Lung (tissue), 11 donors: ENCODE measurements at regions not wholly inside any gene's neighbourhood (a gene's known extent, or its start where the extent isn't known, plus 50 kb on each side); places are given as distances from the start of the nearest gene placed in this dataset.

ENCODE experiments used
- ATAC-seq: fragments of 200-7000 bp; cut with Tn5 transposase; one replicate; pipeline ENCODE4 v1.9.1; 2020; ENCODE audit warnings: moderate number of reproducible peaks; ENCODE audit not compliant: insufficient read depth, low FRiP score
- DNase-seq, 3 donors: peaks; one replicate each; pipeline ENCODE4 v3.0.0-alpha.2; 2013 to 2017
- H3K27ac ChIP-seq, 2 donors: one replicate each; pipeline ENCODE4 v1.5.1; 2013; ENCODE audit warnings: mild to moderate bottlenecking in 2 of 2, moderate library complexity in 2 of 2, control low read depth in 1 of 2, inconsistent platforms in 1 of 2, low read depth in 1 of 2, low read length in 1 of 2
- H3K27me3 ChIP-seq, 3 donors: one replicate each; pipeline ENCODE4 v1.5.1; 2013; ENCODE audit warnings: low read length in 2 of 3; ENCODE audit not compliant: control insufficient read depth in 3 of 3, insufficient read depth in 3 of 3
- H3K36me3 ChIP-seq, 4 donors: one replicate each; pipeline ENCODE4 v1.5.1; 2013; ENCODE audit warnings: low read length in 4 of 4, mild to moderate bottlenecking in 1 of 4, moderate library complexity in 1 of 4; ENCODE audit not compliant: control insufficient read depth in 4 of 4, insufficient read depth in 4 of 4
- H3K4me1 ChIP-seq, 5 donors: one replicate each; pipeline ENCODE4 v1.5.1; 2013; ENCODE audit warnings: low read length in 5 of 5, mild to moderate bottlenecking in 2 of 5, moderate library complexity in 1 of 5; ENCODE audit not compliant: control insufficient read depth in 5 of 5, insufficient read depth in 5 of 5
- H3K4me3 ChIP-seq: one replicate; pipeline ENCODE4 v1.5.1; 2013; ENCODE audit warnings: mild to moderate bottlenecking, control low read depth, moderate library complexity
- H3K9ac ChIP-seq, 2 donors: one replicate each; pipeline ENCODE4 v1.5.1; 2013; ENCODE audit warnings: low read length in 2 of 2, control low read depth in 1 of 2; ENCODE audit not compliant: insufficient read depth in 1 of 2
- H3K9me3 ChIP-seq, 4 donors: one replicate each; pipeline ENCODE4 v1.5.1; 2013; ENCODE audit warnings: low read length in 3 of 4, mild to moderate bottlenecking in 1 of 4, moderate library complexity in 1 of 4; ENCODE audit not compliant: control insufficient read depth in 4 of 4, insufficient read depth in 3 of 4
- CTCF ChIP-seq: IDR thresholded peaks from 2 replicates; pipeline ENCODE4 v1.5.1; 2012; ENCODE audit warnings: mild to moderate bottlenecking; ENCODE audit errors: control extremely low read depth, extremely low read depth
- WGBS, 2 donors: extraction: QIAGEN DNeasy Blood & Tissue Kit; methylation state at CpG; one replicate each; pipeline ENCODE4 v1.1.7; 2013; 5-methylcytosine and 5-hydroxymethylcytosine counted together
- donor health status: control.
- donor health status: control.
- donor health status: Bipolar disorder and iron deficiency.
- donor health status: healthy.
- donor health status: DM: yes; HTN: yes; CAD: no.

GRCh38 chr6:113619077-113619476 is 238.1 kb upstream of the MARCKS start:
- no peaks in the 10 kb centered on the region for H3K9me3 ChIP-seq
- ATAC-seq: no peak
- H3K4me1 ChIP-seq: no peaks in the 10 kb centered on the region
- H3K27ac ChIP-seq: no peak overlapping the region
- no peak for DNase-seq
- TF ChIP-seq CTCF: no peak
- 81 to 89% methylated on average over 4 of the region's 4 CpGs for WGBS, 2 donors
- H3K9ac ChIP-seq: no peak overlapping the region
- no peak overlapping the region for H3K4me3 ChIP-seq
- H3K36me3 ChIP-seq: no peaks in the 10 kb centered on the region
- H3K27me3 ChIP-seq: no peaks in the 10 kb centered on the region

GRCh38 chr6:113620386-113620785 is 236.8 kb upstream of the MARCKS start:
- no peaks in the 10 kb centered on the region for H3K36me3 ChIP-seq
- DNase-seq (no peak), ATAC-seq (no peak)
- H3K27me3 ChIP-seq: no peaks in the 10 kb centered on the region
- no peak overlapping the region for H3K4me3 ChIP-seq
- no peak overlapping the region for H3K9ac ChIP-seq
- no peaks in the 10 kb centered on the region for H3K4me1 ChIP-seq
- H3K27ac ChIP-seq: no peak overlapping the region
- WGBS, 2 donors: 27 to 51% methylated on average over 2 of the region's 2 CpGs
- no peak for TF ChIP-seq CTCF
- no peaks in the 10 kb centered on the region for H3K9me3 ChIP-seq

GRCh38 chr6:113622254-113622653 is 234.9 kb upstream of the MARCKS start:
- Histone ChIP-seq H3K27me3 (no peaks in the 10 kb centered on the region), H3K9me3 (no peaks in the 10 kb centered on the region), H3K9ac (no peak overlapping the region), H3K27ac (no peak overlapping the region), H3K36me3 (no peaks in the 10 kb centered on the region), H3K4me3 (no peak overlapping the region), H3K4me1 (no peaks in the 10 kb centered on the region)
- TF ChIP-seq CTCF: no peak
- 73 to 85% methylated on average over 5 of the region's 5 CpGs for WGBS, 2 donors
- no peak for DNase-seq
- no peak for ATAC-seq

GRCh38 chr6:113623129-113623528 is 234.0 kb upstream of the MARCKS start:
- no peak for TF ChIP-seq CTCF
- H3K27me3 ChIP-seq: no peaks in the 10 kb centered on the region
- H3K9ac ChIP-seq: no peak overlapping the region
- H3K4me1 ChIP-seq: no peaks in the 10 kb centered on the region
- DNase-seq: no peak
- no peak overlapping the region for H3K4me3 ChIP-seq
- H3K9me3 ChIP-seq: no peaks in the 10 kb centered on the region
- no peaks in the 10 kb centered on the region for H3K36me3 ChIP-seq
- no peak overlapping the region for H3K27ac ChIP-seq
- no peak for ATAC-seq
